ENCODE measurements at regions not wholly inside any gene's neighbourhood (a gene's known extent, or its start where the extent isn't known, plus 50 kb on each side); places are given as distances from the start of the nearest gene placed in this dataset.

DNA sequence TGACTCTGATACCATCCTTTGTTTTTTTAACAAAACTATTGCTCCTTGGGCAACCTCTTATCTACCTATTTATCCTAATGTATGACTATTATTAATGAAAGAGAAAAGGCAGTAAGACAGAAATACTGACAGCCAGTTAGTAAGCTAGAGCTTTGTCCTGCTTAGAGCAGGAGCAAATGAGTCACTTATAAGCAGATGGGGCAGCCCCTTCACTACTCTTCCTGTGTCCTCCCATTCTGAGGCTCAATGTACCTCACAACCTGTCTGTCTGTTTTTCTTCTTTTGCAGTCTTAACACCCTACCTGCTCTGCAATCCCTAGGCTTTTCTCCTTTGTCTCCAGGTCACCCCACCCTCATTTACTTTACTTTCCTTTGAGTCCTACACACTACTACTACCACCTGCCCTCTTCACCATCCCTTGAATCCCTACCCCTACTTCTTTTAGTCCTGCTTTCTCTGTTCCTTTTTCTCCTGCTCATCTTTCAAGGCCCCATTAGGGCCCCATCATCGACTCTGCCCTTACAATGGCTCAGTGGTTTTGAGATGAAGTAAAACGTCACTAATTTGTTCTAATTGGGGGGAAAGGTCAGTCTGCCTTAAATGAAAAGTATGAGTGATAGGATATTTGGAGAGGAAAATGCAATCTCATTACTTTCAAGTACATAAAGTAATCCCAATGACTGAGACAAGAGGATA is 294.3 kb downstream of the GUCY2F start:
- Histone ChIP-seq H3K27ac (ENCODE audit: low read depth, low read length, poor library complexity, severe bottlenecking) (no peak overlapping the region), H3K79me2 (ENCODE audit: insufficient read depth, low read depth, low read length) (no peaks in the 10 kb centered on the region), H3K9me2 (ENCODE audit: insufficient read depth, low read length) (no peaks in the 10 kb centered on the region), H2AFZ (ENCODE audit: low read length) (no peak overlapping the region), H3K4me3 (ENCODE audit: low read depth, low read length, poor library complexity, severe bottlenecking) (no peak overlapping the region), H3K4me2 (ENCODE audit: low read length) (no peak overlapping the region), H3K4me1 (ENCODE audit: insufficient read depth, low read length, poor library complexity, severe bottlenecking) (no peaks in the 10 kb centered on the region), H3K9me3 (ENCODE audit: low read length) (no peaks in the 10 kb centered on the region), H4K20me1 (ENCODE audit: insufficient read depth, low read length) (no peaks in the 10 kb centered on the region), H3K36me3 (ENCODE audit: insufficient read depth, low read length) (no peaks in the 10 kb centered on the region)
- no TSS peak for BruUV-seq (replicated peaks)
- DNase-seq (ENCODE audit: low spot score), result no peak
- ChIA-PET CTCF (ENCODE audit: unreplicated experiment) (no interaction called here), POLR2A (no interaction called here)
- TF ChIP-seq, protein P1, sequence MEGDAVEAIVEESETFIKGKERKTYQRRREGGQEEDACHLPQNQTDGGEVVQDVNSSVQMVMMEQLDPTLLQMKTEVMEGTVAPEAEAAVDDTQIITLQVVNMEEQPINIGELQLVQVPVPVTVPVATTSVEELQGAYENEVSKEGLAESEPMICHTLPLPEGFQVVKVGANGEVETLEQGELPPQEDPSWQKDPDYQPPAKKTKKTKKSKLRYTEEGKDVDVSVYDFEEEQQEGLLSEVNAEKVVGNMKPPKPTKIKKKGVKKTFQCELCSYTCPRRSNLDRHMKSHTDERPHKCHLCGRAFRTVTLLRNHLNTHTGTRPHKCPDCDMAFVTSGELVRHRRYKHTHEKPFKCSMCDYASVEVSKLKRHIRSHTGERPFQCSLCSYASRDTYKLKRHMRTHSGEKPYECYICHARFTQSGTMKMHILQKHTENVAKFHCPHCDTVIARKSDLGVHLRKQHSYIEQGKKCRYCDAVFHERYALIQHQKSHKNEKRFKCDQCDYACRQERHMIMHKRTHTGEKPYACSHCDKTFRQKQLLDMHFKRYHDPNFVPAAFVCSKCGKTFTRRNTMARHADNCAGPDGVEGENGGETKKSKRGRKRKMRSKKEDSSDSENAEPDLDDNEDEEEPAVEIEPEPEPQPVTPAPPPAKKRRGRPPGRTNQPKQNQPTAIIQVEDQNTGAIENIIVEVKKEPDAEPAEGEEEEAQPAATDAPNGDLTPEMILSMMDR (conservative IDR thresholded peaks at IDR 0.05; ENCODE audit: low read length), result no peak
- no peak for TF ChIP-seq EZH2phosphoT487 (IDR thresholded peaks at IDR 0.05; ENCODE audit: borderline replicate concordance, low read depth, low read length)
- intact Hi-C loops (cut with micrococcal nuclease; ENCODE audit: unreplicated experiment), result no loop called here

DNA sequence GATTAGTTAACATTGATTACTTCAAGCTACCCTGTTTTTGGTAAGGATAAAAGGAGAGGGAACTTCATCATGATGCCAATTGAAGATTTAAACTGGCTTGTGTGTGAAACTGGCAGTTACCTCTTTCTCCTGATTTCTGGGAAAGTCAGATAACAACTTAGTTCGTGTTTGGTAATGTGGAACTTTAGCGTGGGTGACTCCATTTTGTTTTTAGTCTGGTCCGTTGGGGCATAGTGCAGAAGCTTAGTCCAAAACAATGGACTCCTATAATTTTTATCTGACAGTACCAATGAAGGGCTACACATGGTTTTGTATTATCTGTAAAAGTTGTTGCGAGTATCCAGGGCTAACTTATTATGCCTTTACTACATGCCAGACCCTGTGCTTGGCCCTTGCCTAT is 294.9 kb downstream of the GUCY2F start:
- no peaks in the 10 kb centered on the region for H3K79me2 ChIP-seq (ENCODE audit: insufficient read depth, low read depth, low read length)
- intact Hi-C loops (cut with micrococcal nuclease; ENCODE audit: unreplicated experiment), result no loop called here
- TF ChIP-seq EZH2phosphoT487 (IDR thresholded peaks at IDR 0.05; ENCODE audit: borderline replicate concordance, low read depth, low read length), result no peak
- TF ChIP-seq, protein P1 (conservative IDR thresholded peaks at IDR 0.05; ENCODE audit: low read length), result no peak
- no peak overlapping the region for H3K4me3 ChIP-seq (ENCODE audit: low read depth, low read length, poor library complexity, severe bottlenecking)
- no peak overlapping the region for H2AFZ ChIP-seq (ENCODE audit: low read length)
- no peaks in the 10 kb centered on the region for H4K20me1 ChIP-seq (ENCODE audit: insufficient read depth, low read length)
- H3K4me2 ChIP-seq (ENCODE audit: low read length), result no peak overlapping the region
- no peaks in the 10 kb centered on the region for H3K4me1 ChIP-seq (ENCODE audit: insufficient read depth, low read length, poor library complexity, severe bottlenecking)
- no peak for DNase-seq (ENCODE audit: low spot score)
- POLR2A ChIA-PET, result no interaction called here
- no peaks in the 10 kb centered on the region for H3K9me3 ChIP-seq (ENCODE audit: low read length)
- no peaks in the 10 kb centered on the region for H3K9me2 ChIP-seq (ENCODE audit: insufficient read depth, low read length)
- H3K36me3 ChIP-seq (ENCODE audit: insufficient read depth, low read length), result no peaks in the 10 kb centered on the region
- CTCF ChIA-PET (ENCODE audit: unreplicated experiment), result no interaction called here
- no peak overlapping the region for H3K27ac ChIP-seq (ENCODE audit: low read depth, low read length, poor library complexity, severe bottlenecking)
- no TSS peak for BruUV-seq (replicated peaks)

DNA sequence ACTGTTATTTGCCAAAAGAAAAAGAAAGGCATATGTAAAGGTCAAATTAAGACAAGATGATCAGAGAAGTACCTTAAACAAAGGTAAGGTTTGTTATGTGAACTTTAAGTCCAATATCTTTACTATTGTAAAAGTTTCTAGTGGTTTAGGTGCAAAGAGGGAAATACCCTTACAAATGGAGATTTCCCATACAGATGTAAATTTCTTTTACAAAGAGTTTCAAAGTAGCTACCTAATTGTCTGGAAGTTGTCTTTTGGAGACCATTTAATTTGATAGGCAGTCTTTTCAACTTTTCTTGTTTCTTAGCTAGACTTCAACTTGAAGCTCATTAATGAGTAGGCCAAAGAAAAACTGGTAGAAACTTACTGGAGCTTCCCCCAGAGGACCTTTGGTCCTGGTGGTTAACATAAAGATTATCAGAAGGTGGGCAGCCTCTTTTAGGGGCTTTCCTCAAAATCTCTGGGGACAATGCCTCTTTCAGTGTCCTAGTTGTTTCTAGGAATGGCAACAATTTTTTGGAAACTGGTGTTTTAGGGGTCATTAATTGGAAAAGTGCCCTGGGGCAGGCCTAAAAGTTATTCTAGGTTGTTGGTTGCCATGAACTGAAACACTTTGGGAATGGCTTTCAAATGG is 297.3 kb downstream of the GUCY2F start:
- BruUV-seq (replicated peaks), result no TSS peak
- Histone ChIP-seq H3K36me3 (ENCODE audit: insufficient read depth, low read length) (no peaks in the 10 kb centered on the region), H2AFZ (ENCODE audit: low read length) (no peak overlapping the region), H3K27ac (ENCODE audit: low read depth, low read length, poor library complexity, severe bottlenecking) (no peak overlapping the region), H3K9me2 (ENCODE audit: insufficient read depth, low read length) (no peaks in the 10 kb centered on the region), H3K4me3 (ENCODE audit: low read depth, low read length, poor library complexity, severe bottlenecking) (no peak overlapping the region), H3K4me2 (ENCODE audit: low read length) (no peak overlapping the region), H3K79me2 (ENCODE audit: insufficient read depth, low read depth, low read length) (no peaks in the 10 kb centered on the region), H3K4me1 (ENCODE audit: insufficient read depth, low read length, poor library complexity, severe bottlenecking) (no peaks in the 10 kb centered on the region), H3K9me3 (ENCODE audit: low read length) (no peaks in the 10 kb centered on the region), H4K20me1 (ENCODE audit: insufficient read depth, low read length) (no peaks in the 10 kb centered on the region)
- intact Hi-C loops (cut with micrococcal nuclease; ENCODE audit: unreplicated experiment), result no loop called here
- ChIA-PET CTCF (ENCODE audit: unreplicated experiment) (no interaction called here), POLR2A (no interaction called here)
- TF ChIP-seq EZH2phosphoT487 (IDR thresholded peaks at IDR 0.05; ENCODE audit: borderline replicate concordance, low read depth, low read length), result no peak
- TF ChIP-seq, protein P1 (conservative IDR thresholded peaks at IDR 0.05; ENCODE audit: low read length), result no peak
- no peak for DNase-seq (ENCODE audit: low spot score)
